ENCODE measurements at regions not wholly inside any gene's neighbourhood (a gene's known extent, or its start where the extent isn't known, plus 50 kb on each side); places are given as distances from the start of the nearest gene placed in this dataset.
"Not testable (repeated sequence)": the region's sequence is repeated elsewhere in the genome, so short reads cannot be mapped to it uniquely, and the experiment has no call there.

DNA sequence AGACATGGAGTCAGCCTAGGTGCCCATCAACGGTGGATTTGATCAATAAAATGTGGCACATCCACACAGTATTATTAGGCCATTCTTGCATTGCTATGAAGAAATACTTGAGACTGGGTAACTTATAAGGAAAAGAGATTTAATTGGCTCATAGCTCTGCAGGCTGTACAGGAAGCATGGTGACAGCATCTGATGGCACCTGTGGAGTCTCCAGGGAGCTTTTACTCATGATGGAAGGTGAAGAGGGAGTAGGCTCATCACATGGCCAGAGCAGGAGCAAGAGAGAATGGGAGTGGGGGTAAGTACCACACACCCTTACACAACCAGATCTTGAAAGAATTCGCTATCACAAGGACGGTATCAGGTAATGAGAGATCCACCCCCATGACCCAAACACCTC lies 1756.7 kb upstream of the DEFB115 start:
- TF ChIP-seq, protein P1, sequence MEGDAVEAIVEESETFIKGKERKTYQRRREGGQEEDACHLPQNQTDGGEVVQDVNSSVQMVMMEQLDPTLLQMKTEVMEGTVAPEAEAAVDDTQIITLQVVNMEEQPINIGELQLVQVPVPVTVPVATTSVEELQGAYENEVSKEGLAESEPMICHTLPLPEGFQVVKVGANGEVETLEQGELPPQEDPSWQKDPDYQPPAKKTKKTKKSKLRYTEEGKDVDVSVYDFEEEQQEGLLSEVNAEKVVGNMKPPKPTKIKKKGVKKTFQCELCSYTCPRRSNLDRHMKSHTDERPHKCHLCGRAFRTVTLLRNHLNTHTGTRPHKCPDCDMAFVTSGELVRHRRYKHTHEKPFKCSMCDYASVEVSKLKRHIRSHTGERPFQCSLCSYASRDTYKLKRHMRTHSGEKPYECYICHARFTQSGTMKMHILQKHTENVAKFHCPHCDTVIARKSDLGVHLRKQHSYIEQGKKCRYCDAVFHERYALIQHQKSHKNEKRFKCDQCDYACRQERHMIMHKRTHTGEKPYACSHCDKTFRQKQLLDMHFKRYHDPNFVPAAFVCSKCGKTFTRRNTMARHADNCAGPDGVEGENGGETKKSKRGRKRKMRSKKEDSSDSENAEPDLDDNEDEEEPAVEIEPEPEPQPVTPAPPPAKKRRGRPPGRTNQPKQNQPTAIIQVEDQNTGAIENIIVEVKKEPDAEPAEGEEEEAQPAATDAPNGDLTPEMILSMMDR (tag by site-specific recombination; IDR thresholded peaks at IDR 0.05): not testable (repeated sequence)
- not testable (repeated sequence) for TF ChIP-seq ZNF24 (tag by site-specific recombination; IDR thresholded peaks at IDR 0.05); ZNF677 (tag by site-specific recombination; IDR thresholded peaks at IDR 0.05); ZNF548 (tag by site-specific recombination; IDR thresholded peaks at IDR 0.05); ZFP41 (tag by site-specific recombination; IDR thresholded peaks at IDR 0.05; ENCODE audit: borderline replicate concordance); YY2 (tag by site-specific recombination; IDR thresholded peaks at IDR 0.05)
- TF ChIP-seq, protein P2, sequence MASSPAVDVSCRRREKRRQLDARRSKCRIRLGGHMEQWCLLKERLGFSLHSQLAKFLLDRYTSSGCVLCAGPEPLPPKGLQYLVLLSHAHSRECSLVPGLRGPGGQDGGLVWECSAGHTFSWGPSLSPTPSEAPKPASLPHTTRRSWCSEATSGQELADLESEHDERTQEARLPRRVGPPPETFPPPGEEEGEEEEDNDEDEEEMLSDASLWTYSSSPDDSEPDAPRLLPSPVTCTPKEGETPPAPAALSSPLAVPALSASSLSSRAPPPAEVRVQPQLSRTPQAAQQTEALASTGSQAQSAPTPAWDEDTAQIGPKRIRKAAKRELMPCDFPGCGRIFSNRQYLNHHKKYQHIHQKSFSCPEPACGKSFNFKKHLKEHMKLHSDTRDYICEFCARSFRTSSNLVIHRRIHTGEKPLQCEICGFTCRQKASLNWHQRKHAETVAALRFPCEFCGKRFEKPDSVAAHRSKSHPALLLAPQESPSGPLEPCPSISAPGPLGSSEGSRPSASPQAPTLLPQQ (tag by site-specific recombination; IDR thresholded peaks at IDR 0.05): not testable (repeated sequence)
